NCI-H1092 treated with DMSO at 0.1 percent for 48 hours (cell line): ENCODE measurements at regions not wholly inside any gene's neighbourhood (a gene's known extent, or its start where the extent isn't known, plus 50 kb on each side); places are given as distances from the start of the nearest gene placed in this dataset.
"Not testable (repeated sequence)": the region's sequence is repeated elsewhere in the genome, so short reads cannot be mapped to it uniquely, and the experiment has no call there.

Source experiments
- DNase-seq: peaks from one replicate; lab custom pipeline; 2025; lab: John Stamatoyannopoulos, UW

- DNase-seq: peak; percentile 18
These were observed 137.4 kb upstream of the TNRC6C start for GRCh38 chr17:77821114-77821513.

GRCh38 chr17:77822302-77823030 lies 136.0 kb upstream of the TNRC6C start:
- DNase-seq: no peak

GRCh38 chr17:77824102-77824779 lies 134.3 kb upstream of the TNRC6C start:
- DNase-seq: no peak

- no peak for DNase-seq
These were observed 133.7 kb upstream of the TNRC6C start for GRCh38 chr17:77824780-77825280.

- DNase-seq: no peak
These were observed 132.9 kb upstream of the TNRC6C start for GRCh38 chr17:77825621-77826020.

GRCh38 chr17:77826132-77826873 lies 132.2 kb upstream of the TNRC6C start:
- no peak for DNase-seq

- DNase-seq: no peak
These were observed 131.5 kb upstream of the TNRC6C start for GRCh38 chr17:77827039-77827438.

GRCh38 chr17:77827511-77827910 lies 131.0 kb upstream of the TNRC6C start:
- DNase-seq: no peak

- DNase-seq: no peak
These were observed 129.6 kb upstream of the TNRC6C start for GRCh38 chr17:77828749-77829539.

GRCh38 chr17:77829843-77830799 lies 128.4 kb upstream of the TNRC6C start:
- DNase-seq: no peak

- no peak for DNase-seq
These were observed 127.6 kb upstream of the TNRC6C start for GRCh38 chr17:77830816-77831473.

- no peak for DNase-seq
These were observed 126.9 kb upstream of the TNRC6C start for GRCh38 chr17:77831474-77832179.

GRCh38 chr17:77832180-77832560 lies 126.3 kb upstream of the TNRC6C start:
- no peak for DNase-seq

- no peak for DNase-seq
These were observed 124.7 kb upstream of the TNRC6C start for GRCh38 chr17:77833769-77834168.

GRCh38 chr17:77834170-77835115 lies 124.1 kb upstream of the TNRC6C start:
- no peak for DNase-seq

GRCh38 chr17:77836557-77837041 lies 121.9 kb upstream of the TNRC6C start:
- no peak for DNase-seq

- not testable (repeated sequence) for DNase-seq
These were observed 121.4 kb upstream of the TNRC6C start for GRCh38 chr17:77837072-77837471.

GRCh38 chr17:77837917-77838316 lies 120.6 kb upstream of the TNRC6C start:
- no peak for DNase-seq
